Thymus (tissue), 11 donors: ENCODE measurements at regions not wholly inside any gene's neighbourhood (a gene's known extent, or its start where the extent isn't known, plus 50 kb on each side); places are given as distances from the start of the nearest gene placed in this dataset.
A peak's percentile ranks its signal among the peaks of the same experiment; 100 is the strongest.
"Not testable (repeated sequence)": the region's sequence is repeated elsewhere in the genome, so short reads cannot be mapped to it uniquely, and the experiment has no call there.

Experiments used
- DNase-seq, 9 donors: peaks; one replicate each; pipeline ENCODE4 v3.0.0-alpha.2; 2013; ENCODE audit warnings: low spot score in 9 of 9, low read depth in 6 of 9, missing footprints in 1 of 9
- H3K27ac ChIP-seq, 2 donors: one replicate each; pipeline ENCODE4 v1.5.1; 2013; ENCODE audit warnings: control low read depth in 1 of 2, low read depth in 1 of 2, low read length in 1 of 2, mild to moderate bottlenecking in 1 of 2, moderate library complexity in 1 of 2
- H3K27me3 ChIP-seq, 2 donors: one replicate each; pipeline ENCODE4 v1.5.1; 2013; ENCODE audit warnings: low read length in 1 of 2; ENCODE audit not compliant: control insufficient read depth in 2 of 2, insufficient read depth in 1 of 2
- H3K36me3 ChIP-seq, 2 donors: one replicate each; pipeline ENCODE4 v1.5.1; 2013; ENCODE audit warnings: low read length in 1 of 2, mild to moderate bottlenecking in 1 of 2, moderate library complexity in 1 of 2; ENCODE audit not compliant: control insufficient read depth in 2 of 2, insufficient read depth in 2 of 2
- H3K4me1 ChIP-seq, 2 donors: one replicate each; pipeline ENCODE4 v1.5.1; 2013; ENCODE audit warnings: low read length in 2 of 2; ENCODE audit not compliant: control insufficient read depth in 2 of 2, insufficient read depth in 2 of 2
- H3K4me3 ChIP-seq, 2 donors: one replicate each; pipeline ENCODE4 v1.5.1; 2013; ENCODE audit warnings: low read length in 2 of 2, control low read depth in 1 of 2, mild to moderate bottlenecking in 1 of 2
- H3K9me3 ChIP-seq, 2 donors: one replicate each; pipeline ENCODE4 v1.5.1; 2013; ENCODE audit warnings: low read length in 1 of 2, mild to moderate bottlenecking in 1 of 2; ENCODE audit not compliant: control insufficient read depth in 2 of 2, insufficient read depth in 1 of 2
- WGBS: extraction: QIAGEN DNeasy Blood & Tissue Kit; methylation state at CpG from one replicate; pipeline ENCODE4 v1.1.7; 2013; 5-methylcytosine and 5-hydroxymethylcytosine counted together
- donor health status: healthy.

GRCh38 chr5:40238066-40238745 lies 441.5 kb upstream of the PTGER4 start:
- Histone ChIP-seq H3K36me3 (no peaks in the 10 kb centered on the region), H3K9me3 (peaks cover 0 to 3% of the 10 kb centered on the region in 2 donors), H3K27ac (no peak overlapping the region), H3K27me3 (no peaks in the 10 kb centered on the region), H3K4me1 (no peaks in the 10 kb centered on the region), H3K4me3 (no peak overlapping the region)
- 92% methylated on average over 5 of the region's 5 CpGs for WGBS
- no peak for DNase-seq

GRCh38 chr5:40235471-40236400 lies 444.0 kb upstream of the PTGER4 start:
- no peak overlapping the region for H3K27ac ChIP-seq
- H3K27me3 ChIP-seq = no peaks in the 10 kb centered on the region
- no peaks in the 10 kb centered on the region for H3K36me3 ChIP-seq
- WGBS = 87% methylated on average over 6 of the region's 6 CpGs
- no peaks in the 10 kb centered on the region for H3K4me1 ChIP-seq
- DNase-seq = no peak
- no peak overlapping the region for H3K4me3 ChIP-seq
- peaks cover 0 to 3% of the 10 kb centered on the region in 2 donors for H3K9me3 ChIP-seq

- no peaks in the 10 kb centered on the region for H3K9me3 ChIP-seq
- DNase-seq = no peak
- H3K36me3 ChIP-seq = no peaks in the 10 kb centered on the region
- H3K4me3 ChIP-seq = no peak overlapping the region
- no peaks in the 10 kb centered on the region for H3K4me1 ChIP-seq
- no peak overlapping the region for H3K27ac ChIP-seq
- H3K27me3 ChIP-seq = no peaks in the 10 kb centered on the region
Observed at GRCh38 chr5:40233268-40233667, 446.4 kb upstream of the PTGER4 start.

- Histone ChIP-seq H3K4me1 (no peaks in the 10 kb centered on the region), H3K27me3 (no peaks in the 10 kb centered on the region), H3K27ac (no peak overlapping the region), H3K9me3 (no peaks in the 10 kb centered on the region), H3K36me3 (no peaks in the 10 kb centered on the region), H3K4me3 (no peak overlapping the region)
- no peak for DNase-seq
- WGBS = 97% methylated on average over 2 of the region's 2 CpGs
Observed at GRCh38 chr5:40227931-40228330, 451.8 kb upstream of the PTGER4 start.

GRCh38 chr5:40227366-40227765 lies 452.3 kb upstream of the PTGER4 start:
- DNase-seq = no peak
- Histone ChIP-seq H3K27ac (no peak overlapping the region), H3K36me3 (no peaks in the 10 kb centered on the region), H3K27me3 (no peaks in the 10 kb centered on the region), H3K4me3 (no peak overlapping the region), H3K4me1 (no peaks in the 10 kb centered on the region), H3K9me3 (no peaks in the 10 kb centered on the region)
- 93% methylated on average over 2 of the region's 2 CpGs for WGBS

GRCh38 chr5:40226906-40227305 lies 452.8 kb upstream of the PTGER4 start:
- H3K4me1 ChIP-seq = no peaks in the 10 kb centered on the region
- DNase-seq = no peak
- no peaks in the 10 kb centered on the region for H3K36me3 ChIP-seq
- no peaks in the 10 kb centered on the region for H3K27me3 ChIP-seq
- no peak overlapping the region for H3K27ac ChIP-seq
- H3K9me3 ChIP-seq = no peaks in the 10 kb centered on the region
- 94% methylated on average over 2 of the region's 2 CpGs for WGBS
- no peak overlapping the region for H3K4me3 ChIP-seq

GRCh38 chr5:40225147-40225546 lies 454.6 kb upstream of the PTGER4 start:
- H3K27me3 ChIP-seq, H3K9me3 ChIP-seq, H3K4me1 ChIP-seq, H3K27ac ChIP-seq, DNase-seq, H3K4me3 ChIP-seq, H3K36me3 ChIP-seq: not testable (repeated sequence)
- WGBS = 99% methylated on average over 2 of the region's 2 CpGs

GRCh38 chr5:40224421-40224820 lies 455.3 kb upstream of the PTGER4 start:
- Histone ChIP-seq H3K27ac (no peak overlapping the region), H3K36me3 (no peaks in the 10 kb centered on the region), H3K27me3 (no peaks in the 10 kb centered on the region), H3K9me3 (no peaks in the 10 kb centered on the region), H3K4me1 (no peaks in the 10 kb centered on the region), H3K4me3 (no peak overlapping the region)
- DNase-seq = no peak
- 43% methylated on average over 2 of the region's 2 CpGs for WGBS

- no peaks in the 10 kb centered on the region for H3K27me3 ChIP-seq
- no peaks in the 10 kb centered on the region for H3K9me3 ChIP-seq
- DNase-seq = peak in 1 of 9 donors; percentile 7
- 85% methylated on average over 5 of the region's 5 CpGs for WGBS
- H3K4me1 ChIP-seq = no peaks in the 10 kb centered on the region
- H3K27ac ChIP-seq = no peak overlapping the region
- H3K36me3 ChIP-seq = no peaks in the 10 kb centered on the region
- H3K4me3 ChIP-seq = no peak overlapping the region
Observed at GRCh38 chr5:40223884-40224402, 455.8 kb upstream of the PTGER4 start.
